ENCODE measurements at regions not wholly inside any gene's neighbourhood (a gene's known extent, or its start where the extent isn't known, plus 50 kb on each side); places are given as distances from the start of the nearest gene placed in this dataset.

GRCh38 chr18:40902436-40902835 lies 1052.6 kb upstream of the PIK3C3 start:
- no peaks in the 10 kb centered on the region for H3K27me3 ChIP-seq
- 74 to 86% (median 81%) methylated on average over 2 of the region's 2 CpGs for WGBS, 4 donors
- TF ChIP-seq, protein P1, sequence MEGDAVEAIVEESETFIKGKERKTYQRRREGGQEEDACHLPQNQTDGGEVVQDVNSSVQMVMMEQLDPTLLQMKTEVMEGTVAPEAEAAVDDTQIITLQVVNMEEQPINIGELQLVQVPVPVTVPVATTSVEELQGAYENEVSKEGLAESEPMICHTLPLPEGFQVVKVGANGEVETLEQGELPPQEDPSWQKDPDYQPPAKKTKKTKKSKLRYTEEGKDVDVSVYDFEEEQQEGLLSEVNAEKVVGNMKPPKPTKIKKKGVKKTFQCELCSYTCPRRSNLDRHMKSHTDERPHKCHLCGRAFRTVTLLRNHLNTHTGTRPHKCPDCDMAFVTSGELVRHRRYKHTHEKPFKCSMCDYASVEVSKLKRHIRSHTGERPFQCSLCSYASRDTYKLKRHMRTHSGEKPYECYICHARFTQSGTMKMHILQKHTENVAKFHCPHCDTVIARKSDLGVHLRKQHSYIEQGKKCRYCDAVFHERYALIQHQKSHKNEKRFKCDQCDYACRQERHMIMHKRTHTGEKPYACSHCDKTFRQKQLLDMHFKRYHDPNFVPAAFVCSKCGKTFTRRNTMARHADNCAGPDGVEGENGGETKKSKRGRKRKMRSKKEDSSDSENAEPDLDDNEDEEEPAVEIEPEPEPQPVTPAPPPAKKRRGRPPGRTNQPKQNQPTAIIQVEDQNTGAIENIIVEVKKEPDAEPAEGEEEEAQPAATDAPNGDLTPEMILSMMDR (IDR thresholded peaks at IDR 0.05) = no peak
- no peak for TF ChIP-seq POLR2A (IDR thresholded peaks at IDR 0.05)
- H3K4me1 ChIP-seq = no peaks in the 10 kb centered on the region
- intact Hi-C loops (cut with DNase I) = no loop called here
- ATAC-seq (no peak), DNase-seq (no peak)
- H3K9me3 ChIP-seq = no peaks in the 10 kb centered on the region
- no peak overlapping the region for H3K27ac ChIP-seq
- H3K4me3 ChIP-seq = no peak overlapping the region
- no peaks in the 10 kb centered on the region for H3K36me3 ChIP-seq

DNA sequence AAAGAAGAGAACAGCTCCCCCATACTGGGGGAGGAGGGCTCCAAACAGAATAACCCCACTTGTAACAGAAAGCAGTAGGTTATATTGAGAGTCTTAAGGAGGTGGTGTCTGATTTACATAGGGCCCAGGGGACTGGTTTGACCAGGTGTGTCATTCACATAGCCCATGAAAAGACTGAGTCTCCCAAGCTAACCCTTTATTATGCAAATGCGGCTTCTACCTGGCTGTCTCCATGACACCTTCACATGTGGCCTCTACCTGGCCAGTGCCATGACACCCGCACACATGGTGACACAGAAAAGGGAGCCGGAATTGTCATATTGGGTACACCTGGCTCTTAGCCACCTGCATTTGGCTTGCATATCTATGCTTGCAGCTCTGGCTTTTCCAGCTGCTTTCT lies 1057.2 kb upstream of the PIK3C3 start:
- intact Hi-C loops (cut with DNase I) = loop anchor here in 1 of 10 donors (10.0 kb wide), 1 partner anchor 63 kb away; no protein-coding TSS in a partner anchor
- H3K36me3 ChIP-seq = no peaks in the 10 kb centered on the region
- WGBS, 4 donors = 78 to 93% (median 85%) methylated on average over 3 of the region's 3 CpGs
- peaks cover 0 to 8% (median 0%) of the 10 kb centered on the region in 12 donors for H3K9me3 ChIP-seq
- no peaks in the 10 kb centered on the region for H3K27me3 ChIP-seq
- H3K4me1 ChIP-seq = no peaks in the 10 kb centered on the region
- TF ChIP-seq POLR2A (IDR thresholded peaks at IDR 0.05) = no peak
- H3K27ac ChIP-seq = no peak overlapping the region
- ATAC-seq (no peak), DNase-seq (no peak)
- H3K4me3 ChIP-seq = no peak overlapping the region

DNA sequence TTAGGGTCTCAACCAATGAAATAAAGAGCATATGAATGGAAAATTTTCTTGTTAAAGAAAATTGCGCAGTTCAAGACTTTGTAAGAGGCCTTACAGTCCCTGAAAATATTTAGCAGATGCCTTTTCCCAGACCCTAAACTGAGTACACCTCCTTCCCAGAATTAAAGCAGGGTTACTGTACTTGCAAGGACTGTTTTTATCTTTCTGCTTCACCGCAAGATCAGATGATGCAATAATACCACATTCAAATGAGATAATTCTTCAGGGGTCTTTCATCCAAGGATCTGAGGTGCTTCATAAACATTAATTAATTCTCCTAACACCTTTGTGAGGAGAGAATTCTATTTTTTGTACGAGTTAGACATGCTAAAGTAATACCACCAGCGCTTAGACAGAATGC lies 1071.8 kb upstream of the PIK3C3 start:
- TF ChIP-seq POLR2A (IDR thresholded peaks at IDR 0.05) = no peak
- TF ChIP-seq, protein P1 (IDR thresholded peaks at IDR 0.05) = no peak
- H3K27me3 ChIP-seq = no peaks in the 10 kb centered on the region
- H3K9me3 ChIP-seq = no peaks in the 10 kb centered on the region
- no peak overlapping the region for H3K27ac ChIP-seq
- H3K4me3 ChIP-seq = no peak overlapping the region
- WGBS, 4 donors = 85 to 93% (median 87%) methylated on average over 4 of the region's 4 CpGs
- DNase-seq = no peak
- no peaks in the 10 kb centered on the region for H3K4me1 ChIP-seq
- intact Hi-C loops (cut with DNase I) = no loop called here
- ATAC-seq = no peak
- H3K36me3 ChIP-seq = no peaks in the 10 kb centered on the region

- WGBS, 4 donors = 83 to 91% (median 90%) methylated on average over 11 of the region's 11 CpGs
- intact Hi-C loops (cut with DNase I) = no loop called here
- no peak for ATAC-seq
- TF ChIP-seq, protein P1 (IDR thresholded peaks at IDR 0.05) = no peak
- no peak for TF ChIP-seq POLR2A (IDR thresholded peaks at IDR 0.05)
- Histone ChIP-seq H3K27me3 (no peaks in the 10 kb centered on the region), H3K36me3 (no peaks in the 10 kb centered on the region), H3K4me3 (no peak overlapping the region), H3K4me1 (no peaks in the 10 kb centered on the region), H3K27ac (no peak overlapping the region), H3K9me3 (no peaks in the 10 kb centered on the region)
- DNase-seq = no peak
These were observed 1072.6 kb upstream of the PIK3C3 start for GRCh38 chr18:40882468-40882867.

DNA sequence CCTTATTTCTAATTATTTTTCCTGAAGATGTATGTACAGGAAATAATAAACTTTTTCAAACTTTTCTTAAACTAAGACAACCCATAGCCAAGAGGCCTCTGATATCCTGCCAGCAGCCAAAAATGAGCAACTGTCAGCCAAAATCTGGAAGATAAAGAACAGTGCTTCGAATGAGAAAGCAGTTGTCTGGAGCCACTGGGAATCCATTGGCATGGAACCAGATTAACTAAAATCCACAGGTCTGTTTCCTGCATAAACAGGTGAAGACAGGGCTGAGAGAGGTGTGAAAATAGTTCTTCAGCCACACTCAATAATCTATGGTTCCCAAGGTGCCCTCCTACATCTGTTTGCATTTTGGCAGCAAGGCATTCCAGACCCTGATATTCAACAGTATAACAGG lies 1076.7 kb upstream of the PIK3C3 start:
- no peak for DNase-seq
- Histone ChIP-seq H3K9me3 (no peaks in the 10 kb centered on the region), H3K4me3 (no peak overlapping the region), H3K27me3 (no peaks in the 10 kb centered on the region), H3K36me3 (no peaks in the 10 kb centered on the region), H3K27ac (no peak overlapping the region), H3K4me1 (no peaks in the 10 kb centered on the region)
- ATAC-seq = no peak
- no peak for TF ChIP-seq POLR2A (IDR thresholded peaks at IDR 0.05)
- TF ChIP-seq, protein P1 (IDR thresholded peaks at IDR 0.05) = no peak
- intact Hi-C loops (cut with DNase I) = no loop called here
- 3 to 14% (median 8%) methylated on average over 1 of the region's 1 CpG for WGBS, 4 donors
